NCI-H1436 treated with DMSO at 0.1 percent for 48 hours (cell line): ENCODE measurements at regions not wholly inside any gene's neighbourhood (a gene's known extent, or its start where the extent isn't known, plus 50 kb on each side); places are given as distances from the start of the nearest gene placed in this dataset.
"Not testable (repeated sequence)": the region's sequence is repeated elsewhere in the genome, so short reads cannot be mapped to it uniquely, and the experiment has no call there.

Source experiments
- DNase-seq: peaks from one replicate; lab custom pipeline; 2025; lab: John Stamatoyannopoulos, UW

DNA sequence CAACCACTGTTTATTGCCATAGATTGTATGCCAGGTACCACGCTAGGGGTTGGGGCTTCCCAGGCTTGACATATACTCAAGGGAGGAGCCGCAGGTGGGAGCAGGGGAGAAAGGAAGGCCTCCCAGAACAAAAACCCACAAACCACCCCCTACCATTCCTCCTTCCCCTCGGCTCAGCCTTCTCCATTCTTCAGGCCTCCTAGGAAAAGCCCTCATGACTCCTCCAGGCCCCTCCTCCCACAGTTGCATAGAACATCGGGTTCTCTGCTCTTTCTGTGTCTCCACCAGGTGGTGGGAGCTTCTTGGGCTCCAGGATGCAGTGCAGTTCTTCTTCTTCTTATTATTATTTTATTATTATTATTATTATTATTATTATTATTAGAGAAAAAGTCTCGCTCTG is 80.3 kb downstream of the ZFP36L2 start:
- DNase-seq: no peak

DNA sequence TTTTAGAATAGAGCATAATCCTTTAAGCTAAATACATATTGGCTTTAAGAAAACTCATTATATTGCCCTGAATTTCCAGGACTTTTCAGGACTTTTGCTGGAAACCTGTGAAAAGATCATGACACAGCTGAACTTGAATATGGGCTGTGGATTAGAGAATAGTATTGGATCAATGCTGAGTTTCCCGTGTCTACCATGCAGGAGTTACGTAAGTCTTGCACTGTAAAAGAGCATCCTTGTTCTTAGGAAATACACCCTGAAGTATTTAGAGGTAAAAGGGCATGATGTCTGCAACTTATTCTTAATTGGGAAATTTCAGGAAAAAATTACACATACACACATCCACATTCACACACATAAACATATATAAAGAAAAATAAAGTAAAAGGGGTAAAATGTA is 82.1 kb downstream of the ZFP36L2 start:
- DNase-seq: no peak

DNA sequence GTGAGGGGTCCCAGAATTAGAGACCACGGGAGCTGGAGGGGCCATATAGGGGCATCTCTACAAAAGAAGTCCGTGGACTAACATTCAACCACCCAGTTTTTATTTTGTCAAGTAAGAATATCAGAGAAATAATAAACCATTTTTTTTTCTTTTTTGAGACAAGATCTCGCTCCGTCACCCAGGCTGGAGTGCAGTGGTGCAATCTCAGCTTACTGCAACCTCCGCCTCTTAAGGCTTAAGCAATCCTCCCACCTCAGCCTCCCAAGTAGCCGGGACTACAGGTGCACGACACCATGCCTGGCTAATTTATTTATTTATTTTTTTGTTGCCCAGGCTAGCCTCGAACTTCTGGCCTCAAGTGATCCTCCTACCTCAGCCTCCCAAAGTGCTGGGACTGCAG is 82.7 kb downstream of the ZFP36L2 start:
- no peak for DNase-seq

DNA sequence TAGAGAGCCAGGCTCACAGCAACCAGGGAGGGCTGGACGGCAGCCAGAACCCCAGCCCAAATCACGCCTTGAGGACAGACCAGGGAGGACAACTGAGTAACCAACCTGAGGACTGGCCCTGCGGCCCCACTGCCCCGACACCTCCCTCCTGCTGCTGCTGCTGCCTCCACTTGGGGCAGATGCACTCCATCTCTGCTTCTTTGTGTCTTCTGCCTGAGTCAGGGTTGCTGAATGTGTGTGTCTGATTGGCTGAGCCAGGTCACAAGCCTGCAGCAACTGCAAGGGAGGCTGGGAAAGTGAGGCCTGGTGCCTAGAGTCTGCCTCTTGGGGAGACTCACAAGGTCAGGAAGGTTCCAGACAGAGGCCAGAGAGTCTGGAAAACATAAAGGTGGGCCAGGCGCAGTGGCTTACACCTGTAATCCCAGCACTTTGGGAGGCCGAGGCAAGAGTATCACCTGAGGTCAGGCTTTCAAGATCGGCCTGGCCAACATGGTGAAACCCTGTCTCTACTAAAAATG is 83.4 kb downstream of the ZFP36L2 start:
- DNase-seq: no peak

DNA sequence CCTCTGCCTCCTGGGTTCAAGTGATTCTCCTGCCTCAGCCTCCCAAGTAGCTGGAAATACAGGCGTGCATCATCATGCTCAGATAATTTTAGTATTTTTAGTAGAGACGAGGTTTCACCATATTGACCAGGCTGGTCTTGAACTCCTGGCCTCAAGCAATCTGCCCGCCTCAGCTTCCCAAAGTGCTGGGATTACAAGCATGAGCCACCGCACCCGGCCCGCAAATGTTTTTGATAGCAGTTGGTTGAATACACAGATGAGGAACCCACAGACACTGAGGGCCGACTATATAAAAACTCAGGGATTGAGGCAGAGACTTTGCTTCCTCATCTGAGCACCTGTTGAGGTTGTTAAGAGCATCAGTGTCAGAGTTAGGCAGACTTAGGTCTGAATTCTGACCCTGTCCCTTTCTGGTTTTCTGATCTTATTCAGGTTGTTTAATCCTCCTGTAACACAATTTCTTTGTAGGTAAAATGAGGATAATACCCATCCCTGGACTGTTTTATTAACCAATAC is 84.7 kb downstream of the ZFP36L2 start:
- not testable (repeated sequence) for DNase-seq

DNA sequence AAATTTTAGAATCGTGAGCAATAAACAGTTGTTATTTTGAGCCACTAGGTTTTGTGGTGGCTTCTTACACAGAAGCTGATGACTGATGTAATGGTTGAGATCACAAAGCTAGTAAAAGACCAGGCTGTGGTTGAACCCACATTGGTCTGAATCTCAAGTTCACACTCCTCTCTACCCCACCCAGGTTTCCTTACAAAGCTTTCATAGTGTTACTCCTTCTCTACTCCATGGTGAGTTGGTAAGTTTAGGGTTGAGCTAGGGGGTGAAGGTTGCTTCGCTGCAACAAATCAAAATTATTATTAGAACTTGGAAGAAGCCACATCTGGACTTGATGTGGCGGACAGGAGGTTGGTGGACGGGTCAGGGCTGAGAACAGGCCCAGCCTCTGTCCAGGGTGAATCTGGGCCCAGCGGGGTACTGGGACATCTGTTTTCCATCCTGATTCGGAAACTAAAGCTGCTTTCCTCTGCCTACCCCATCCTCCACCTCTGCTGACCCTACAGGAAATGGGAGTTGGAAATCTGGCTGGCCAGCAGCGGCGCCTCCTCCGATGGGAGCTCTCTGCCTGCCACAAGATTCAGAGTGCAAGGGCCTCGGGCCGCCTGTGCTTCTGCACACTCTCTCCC is 86.3 kb downstream of the ZFP36L2 start:
- DNase-seq: no peak

DNA sequence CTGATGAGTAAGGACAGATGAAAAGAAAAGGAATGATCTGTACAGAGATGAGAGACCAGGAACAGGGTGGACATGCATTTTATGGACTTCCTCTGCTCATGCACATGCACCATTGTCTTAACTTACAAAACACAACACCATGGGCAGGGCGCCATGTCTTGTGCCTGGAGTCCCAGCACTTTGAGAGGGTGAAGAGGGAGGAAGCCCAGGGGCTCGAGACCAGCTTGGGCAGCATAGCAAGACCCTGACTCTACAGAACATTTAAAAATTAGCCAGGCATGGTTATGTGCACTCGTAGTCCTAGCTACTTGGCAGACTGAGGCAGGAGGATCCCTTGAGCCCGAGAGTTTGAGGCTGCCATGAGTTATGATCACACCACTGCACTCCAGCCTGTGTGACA is 86.9 kb downstream of the ZFP36L2 start:
- DNase-seq: no peak

DNA sequence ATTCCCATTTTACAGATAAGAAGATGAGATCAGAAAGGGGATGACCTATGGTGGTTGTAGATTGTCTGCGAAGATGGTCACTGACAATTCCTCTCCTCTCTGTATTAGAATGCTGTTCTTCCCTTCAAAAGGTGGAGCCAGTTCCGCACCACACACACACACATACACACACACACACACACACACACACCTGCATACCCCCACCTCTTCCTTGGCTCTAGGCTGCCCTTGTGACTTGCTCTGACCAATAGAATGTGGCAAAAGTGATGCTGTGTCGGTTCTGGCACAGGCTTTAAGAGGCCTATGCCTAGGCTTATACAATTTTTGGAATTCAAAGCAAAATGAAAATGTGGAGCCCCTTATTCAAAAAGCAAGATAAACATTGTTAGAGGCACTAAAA is 88.0 kb downstream of the ZFP36L2 start:
- no peak for DNase-seq

DNA sequence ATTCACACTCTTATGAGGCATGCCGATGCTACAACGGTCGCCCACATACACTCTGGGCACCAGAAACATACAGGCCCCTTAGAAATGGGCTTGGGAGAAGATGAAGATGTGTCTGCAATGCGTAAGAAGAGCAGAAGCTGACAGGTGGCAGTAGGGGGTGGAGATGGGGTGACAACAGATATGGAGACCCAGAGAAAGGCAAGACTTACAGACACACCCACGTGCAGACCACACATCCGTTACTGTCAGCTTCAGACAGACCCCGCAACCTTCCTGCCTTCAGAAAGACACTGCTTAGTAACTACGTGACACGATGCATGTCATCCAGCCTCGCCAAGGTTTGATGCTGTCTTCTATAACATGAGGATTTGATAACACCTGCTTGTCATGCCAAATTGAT is 89.5 kb downstream of the ZFP36L2 start:
- DNase-seq: no peak

DNA sequence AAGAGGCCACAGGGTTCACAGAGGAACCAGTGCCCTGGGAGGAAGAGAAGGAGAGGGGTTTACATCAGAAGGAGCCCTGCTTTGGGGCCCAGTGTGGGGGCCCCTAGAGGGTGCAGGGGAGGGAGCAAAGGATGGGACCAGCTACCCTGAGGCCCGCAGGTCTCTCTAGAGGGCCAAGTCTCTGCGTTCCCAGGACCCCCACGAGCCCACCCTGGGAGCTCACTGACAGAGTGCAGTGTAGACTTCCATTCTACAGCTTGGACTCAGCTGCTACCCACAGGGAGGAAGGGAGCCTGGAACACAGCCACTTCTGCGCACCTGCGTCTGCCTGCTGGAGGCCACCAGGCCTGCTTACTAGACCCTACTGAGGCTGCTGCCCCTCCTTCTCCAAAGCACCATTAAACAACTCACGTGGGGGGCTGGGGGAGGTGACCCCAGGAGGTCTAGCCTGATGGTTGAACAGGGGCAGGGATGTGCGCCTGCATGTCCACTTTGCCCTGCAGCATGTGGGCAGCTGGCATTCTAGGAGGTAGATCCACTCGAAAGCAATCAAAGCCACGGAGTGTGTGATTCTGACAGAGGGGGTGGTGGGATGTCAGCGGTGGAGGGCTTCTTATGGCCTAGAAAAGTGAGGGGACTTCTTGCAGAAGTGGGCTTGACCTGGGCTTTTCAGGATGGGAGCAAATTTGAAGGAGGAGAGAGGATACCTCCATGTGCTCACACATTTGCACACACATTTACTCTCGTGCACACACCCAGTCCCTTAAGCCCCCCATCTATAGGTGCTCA is 90.2 kb downstream of the ZFP36L2 start:
- no peak for DNase-seq

DNA sequence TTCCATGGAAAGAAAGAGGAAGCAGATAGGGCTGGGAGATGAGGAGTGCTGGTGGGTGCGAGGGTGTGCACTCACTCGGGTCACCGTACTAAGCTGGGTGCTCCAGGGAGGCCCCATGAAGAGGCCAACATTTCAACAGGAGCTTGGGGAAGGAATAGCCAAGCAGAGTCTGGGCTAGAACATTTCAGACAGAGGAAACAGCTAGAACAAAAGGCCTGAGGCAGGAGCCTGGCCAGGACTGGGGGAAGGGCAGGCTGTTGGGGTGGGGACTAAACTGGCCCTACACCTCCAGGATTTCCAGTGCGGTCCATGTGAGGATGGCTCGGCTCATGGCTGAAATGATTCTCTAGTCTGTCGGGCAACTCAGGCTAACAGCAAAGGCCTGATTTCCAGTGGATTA is 90.8 kb downstream of the ZFP36L2 start:
- no peak for DNase-seq

DNA sequence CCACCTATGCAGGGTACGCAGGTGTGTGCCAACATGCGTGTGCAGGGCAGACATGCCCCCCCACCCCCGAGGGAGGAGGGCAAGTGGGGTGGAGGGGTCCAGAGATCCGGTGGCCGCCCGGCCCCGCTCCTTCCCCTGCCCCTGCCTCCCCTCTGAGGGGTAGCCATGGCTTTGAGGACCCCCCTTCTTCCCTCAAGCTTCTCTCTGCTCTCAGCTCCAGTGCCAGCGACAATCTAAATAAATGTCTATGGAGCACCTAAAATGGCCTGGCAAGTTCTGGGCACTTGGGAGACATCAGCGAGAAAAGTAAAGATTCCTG is 91.9 kb downstream of the ZFP36L2 start:
- DNase-seq: no peak

DNA sequence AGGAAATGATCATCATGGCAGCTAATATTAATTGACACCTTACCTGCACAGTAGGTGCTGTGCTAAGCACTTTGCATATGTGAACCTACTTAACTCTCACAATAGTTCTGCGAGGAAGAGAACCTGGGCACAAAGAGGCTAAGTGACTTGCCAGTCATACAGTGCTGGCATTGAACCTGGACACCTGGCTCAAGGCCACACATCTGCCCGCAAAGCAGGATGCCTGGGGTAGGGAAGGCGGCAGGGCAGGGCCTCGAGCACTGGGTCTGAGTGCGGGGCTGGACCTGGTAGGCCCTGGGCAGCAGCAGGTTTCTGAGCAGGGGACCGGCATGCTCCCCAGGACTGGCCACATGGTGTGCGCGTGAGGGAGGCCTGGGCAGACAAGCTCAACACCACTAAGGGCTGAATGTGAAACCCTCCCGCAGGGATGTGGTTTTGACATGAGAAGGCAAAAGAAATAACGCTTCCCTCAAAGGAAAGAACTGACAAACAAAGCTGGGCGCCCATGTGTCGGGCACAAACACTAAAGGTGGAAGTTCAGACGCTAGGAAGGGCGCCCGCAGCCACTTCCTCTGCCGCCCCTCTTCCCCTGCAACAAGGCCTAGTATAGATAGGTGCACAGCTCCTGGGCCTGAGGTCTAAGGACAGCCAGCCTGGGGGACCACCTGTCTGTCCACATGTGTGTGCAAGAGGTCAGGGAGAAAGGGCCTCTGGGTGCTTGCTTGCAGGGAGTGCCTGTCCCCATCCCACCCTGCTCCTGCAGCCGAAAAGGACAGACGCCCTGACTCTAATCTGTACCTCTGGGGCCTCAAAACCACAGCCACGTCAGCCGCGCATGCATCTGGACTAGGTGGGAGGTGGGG is 92.5 kb downstream of the ZFP36L2 start:
- no peak for DNase-seq

DNA sequence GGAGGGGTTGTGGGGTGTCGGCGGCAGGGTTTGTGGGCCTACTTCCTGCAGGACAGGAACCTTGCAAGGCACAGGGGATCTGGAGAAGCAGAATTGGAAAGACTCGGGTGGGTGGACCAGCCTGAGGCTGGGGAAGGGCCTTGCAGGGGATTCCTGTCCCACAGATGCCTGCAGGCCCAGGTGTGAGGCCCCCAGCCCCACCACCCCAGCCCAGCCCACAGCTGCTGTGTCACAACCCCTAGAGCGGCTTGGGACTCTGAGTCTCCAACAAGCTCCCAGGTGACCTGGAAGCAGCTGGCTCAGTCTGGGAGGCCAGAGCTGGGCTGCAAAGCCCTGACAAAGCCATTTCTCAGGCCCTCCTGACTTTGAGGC is 93.1 kb downstream of the ZFP36L2 start:
- no peak for DNase-seq

DNA sequence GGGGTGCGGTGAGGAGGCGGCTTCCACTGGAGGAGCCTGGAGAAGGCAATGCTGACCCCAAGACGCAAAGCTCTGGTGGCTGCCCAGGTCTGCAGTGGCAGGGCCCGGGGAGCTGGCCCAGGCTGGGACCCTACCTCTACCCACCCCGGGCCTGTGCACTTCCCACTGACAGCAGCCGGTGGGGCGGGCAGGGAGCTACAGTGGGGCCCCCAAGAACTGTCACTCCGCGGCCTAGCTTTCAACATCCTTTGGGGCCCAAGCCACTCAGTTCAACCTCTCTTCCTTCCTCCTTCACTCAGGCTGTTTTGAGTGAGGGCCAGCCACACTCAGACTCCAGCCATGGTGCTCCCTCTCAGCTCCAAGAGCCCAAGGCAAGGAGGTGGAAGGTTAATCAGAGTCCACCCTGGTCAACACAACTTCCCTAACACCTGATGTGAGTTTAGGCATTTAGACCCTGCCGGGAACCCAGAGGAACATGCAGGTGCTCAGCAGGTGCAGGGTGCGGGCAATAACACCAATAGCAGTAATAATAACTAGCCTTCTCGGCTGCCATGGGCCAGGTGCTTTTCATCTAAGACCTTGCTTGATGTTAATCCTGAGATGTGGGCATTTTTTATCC is 93.6 kb downstream of the ZFP36L2 start:
- no peak for DNase-seq

DNA sequence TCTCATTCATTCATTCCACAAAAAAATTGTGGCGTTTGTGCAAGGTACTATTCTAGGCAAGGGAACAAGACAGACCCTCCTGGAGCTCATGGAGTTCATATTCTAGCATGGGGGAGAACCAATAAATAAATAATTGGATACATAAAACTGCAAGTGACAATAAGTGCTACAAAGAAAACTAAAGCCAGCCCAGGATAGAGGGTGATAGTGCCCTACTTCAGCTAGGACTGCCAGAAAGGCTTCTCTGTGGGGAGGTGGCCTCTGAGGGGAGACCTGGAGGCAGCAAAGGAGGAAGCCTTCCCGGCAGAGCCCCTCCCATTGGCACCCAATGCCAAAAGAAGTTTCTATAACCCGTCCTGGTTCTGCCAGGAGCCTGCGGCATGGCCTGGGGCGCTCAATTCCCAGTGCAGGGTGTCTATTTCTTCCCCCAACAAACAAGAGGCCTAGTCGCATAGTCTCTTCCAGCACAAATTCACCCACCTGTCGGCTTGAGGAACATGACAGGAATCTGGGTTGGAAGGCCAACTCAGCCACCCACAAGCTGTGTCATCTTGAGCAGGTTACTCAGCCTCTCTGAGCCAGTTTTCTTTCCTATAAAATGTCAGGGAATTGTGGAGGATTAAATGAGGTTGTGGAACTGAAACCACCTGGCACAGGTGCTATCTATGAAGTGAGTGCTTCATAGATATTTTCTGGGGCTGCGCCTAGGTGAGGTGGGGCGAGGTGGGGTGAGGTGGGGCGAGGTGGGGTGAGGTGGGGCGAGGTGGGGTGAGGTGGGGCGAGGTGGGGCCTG is 94.3 kb downstream of the ZFP36L2 start:
- no peak for DNase-seq

DNA sequence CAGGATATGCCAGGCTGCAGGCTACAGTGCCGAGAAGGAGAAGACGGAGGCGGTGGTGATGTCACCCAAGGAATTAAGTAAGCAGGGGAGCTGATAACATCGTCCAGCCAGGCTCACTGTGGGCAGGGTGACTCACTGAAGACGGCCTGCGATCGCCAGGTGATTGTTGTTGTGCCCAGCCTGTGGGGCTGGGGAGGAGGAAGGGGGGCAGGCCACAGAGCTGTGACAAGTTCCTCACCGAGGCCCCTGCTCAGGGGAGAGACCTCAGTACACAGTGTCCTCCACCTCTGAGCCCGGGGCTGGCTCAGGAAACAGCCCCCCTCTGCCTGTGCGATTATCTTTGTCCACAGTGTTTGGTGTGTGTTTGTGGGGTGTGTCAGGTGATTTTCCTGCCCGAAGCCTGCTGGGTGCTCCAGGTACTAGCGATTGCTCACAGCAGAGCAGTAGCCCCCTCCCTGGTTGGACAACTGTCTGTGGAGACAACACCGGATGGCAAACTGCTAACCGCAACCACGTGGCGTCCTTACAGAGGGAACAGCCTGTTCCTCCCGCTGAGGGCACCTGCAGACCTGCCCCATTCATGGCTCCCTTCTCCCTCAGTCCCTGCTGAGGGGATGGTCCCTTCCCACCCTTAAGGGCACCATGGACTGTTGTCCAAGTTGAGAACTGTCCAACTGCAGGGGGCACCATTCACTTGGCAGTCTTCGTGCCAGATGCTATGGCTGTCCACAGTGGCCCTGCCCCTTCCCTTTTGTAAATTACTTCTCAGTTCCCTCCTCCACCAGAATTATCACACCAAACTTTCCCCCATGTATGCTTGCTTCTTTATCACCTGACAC is 95.1 kb downstream of the ZFP36L2 start:
- no peak for DNase-seq

DNA sequence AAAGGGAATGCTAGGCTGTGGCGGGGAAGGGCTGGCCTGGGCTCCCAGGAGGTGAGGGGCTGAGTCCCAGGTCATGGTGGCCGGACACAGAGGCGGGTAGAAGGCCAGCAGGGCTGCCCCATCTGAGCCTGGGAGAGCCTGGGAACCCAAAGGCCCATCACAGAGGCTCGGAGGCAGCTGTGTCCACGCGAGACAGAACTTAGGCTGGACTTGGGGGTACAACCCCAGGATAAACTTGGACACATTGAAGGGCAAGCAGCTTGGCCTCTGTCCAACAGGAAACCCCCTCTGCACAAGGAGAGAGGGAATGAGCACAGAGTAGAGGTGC is 95.9 kb downstream of the ZFP36L2 start:
- DNase-seq: no peak

DNA sequence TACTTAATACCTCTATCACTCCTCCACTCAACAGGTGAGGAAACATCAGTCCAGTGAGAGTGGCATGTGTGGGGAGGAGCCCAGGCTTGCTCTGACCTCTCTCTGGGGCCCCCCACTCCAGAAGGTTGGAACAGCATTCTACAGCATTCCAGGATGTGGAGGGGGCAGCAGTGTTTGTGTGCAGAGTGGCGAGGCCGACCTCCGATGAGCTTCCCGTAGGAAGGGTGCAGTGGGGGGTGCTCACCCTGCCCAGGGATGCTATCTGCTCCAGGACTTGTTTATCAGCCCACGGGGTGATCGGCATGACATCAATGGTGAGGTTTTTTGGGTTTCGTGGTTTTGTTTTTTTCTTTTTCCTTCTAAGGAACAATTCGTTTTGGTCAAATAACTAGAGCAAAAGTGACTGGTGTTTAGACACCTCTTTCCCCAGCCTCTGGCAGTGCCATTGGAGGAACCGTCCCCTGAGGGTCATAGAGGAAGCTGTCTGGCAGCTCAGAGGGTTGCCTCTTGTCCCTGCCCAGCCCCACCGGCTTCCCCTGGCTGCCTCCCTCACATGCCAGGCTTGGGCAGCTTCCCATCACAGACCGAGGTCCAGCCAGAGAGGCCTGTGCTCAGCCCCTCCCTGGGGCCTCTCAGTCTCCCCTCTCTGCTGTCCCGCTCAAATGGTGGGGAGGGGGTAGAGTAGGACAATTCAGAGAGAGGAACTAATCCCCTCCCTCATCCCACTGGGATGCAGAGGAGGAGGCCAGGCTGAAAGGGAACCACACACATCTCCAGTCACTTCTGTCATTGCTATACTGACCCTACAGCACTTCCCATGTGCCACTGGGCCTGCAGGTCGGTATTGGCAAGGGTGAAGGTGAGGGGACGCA is 96.5 kb downstream of the ZFP36L2 start:
- DNase-seq: no peak

DNA sequence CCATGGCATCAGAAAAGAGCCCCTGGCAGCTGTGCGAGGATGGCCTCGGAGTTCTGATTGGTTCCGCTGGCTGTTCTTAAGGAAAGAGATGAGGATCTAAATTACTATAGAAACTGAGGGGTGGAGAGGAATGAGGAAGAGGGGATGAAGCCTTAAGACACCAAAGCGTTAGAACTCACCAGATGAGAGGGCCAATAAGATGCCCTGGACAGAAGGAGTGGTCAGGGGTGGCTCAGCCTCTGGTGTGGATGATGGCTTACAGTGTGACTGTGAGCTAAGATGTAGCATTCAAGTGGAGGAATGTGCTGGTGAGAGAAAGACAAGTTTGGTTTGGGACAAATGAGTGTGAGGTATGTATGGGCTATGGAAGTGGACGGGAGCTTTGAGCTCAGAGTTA is 97.8 kb downstream of the ZFP36L2 start:
- no peak for DNase-seq
